ENCODE measurements at regions not wholly inside any gene's neighbourhood (a gene's known extent, or its start where the extent isn't known, plus 50 kb on each side); places are given as distances from the start of the nearest gene placed in this dataset.

- no peak for TF ChIP-seq CTCF (IDR thresholded peaks at IDR 0.05)
- no peak for TF ChIP-seq POLR2A (IDR thresholded peaks at IDR 0.05)
Measured at GRCh38 chr17:6304894-6305612, 129.9 kb downstream of the AIPL1 start.

Measured in vagina (tissue), 2 donors.